ENCODE measurements at regions not wholly inside any gene's neighbourhood (a gene's known extent, or its start where the extent isn't known, plus 50 kb on each side); places are given as distances from the start of the nearest gene placed in this dataset.

GRCh38 chr11:127491589-127491988 lies 491.0 kb upstream of the KIRREL3 start:
- Mint-ChIP-seq H3K27me3 (ENCODE audit: insufficient read depth, low read depth, poor library complexity) (no peaks in the 10 kb centered on the region), H3K27ac (no peak overlapping the region)

More at GRCh38 chr11:127491589-127491988, 491.0 kb upstream of the KIRREL3 start:
- Mint-ChIP-seq H3K9me3 (peaks cover 18% of the 10 kb centered on the region), H3K36me3 (ENCODE audit: low read depth) (peaks cover 8% of the 10 kb centered on the region; the same call in 2 of the 3 replicates), H3K4me3 (no peak overlapping the region), H3K4me1 (no peaks in the 10 kb centered on the region)
- Histone ChIP-seq H3K27me3 (ENCODE audit: insufficient read depth) (no peaks in the 10 kb centered on the region), H4K20me1 (replicated peaks; ENCODE audit: insufficient read depth) (no peaks in the 10 kb centered on the region), H3K4me1 (ENCODE audit: insufficient read depth) (no peaks in the 10 kb centered on the region), H3K9me2 (ENCODE audit: insufficient read depth) (0 out of 2 replicates have a peak, but pooled peaks cover 9% of the 10 kb centered on the region), H3K36me3 (ENCODE audit: insufficient read depth) (no peaks in the 10 kb centered on the region), H3K4me2 (no peak overlapping the region), H3K27ac (ENCODE audit: low read depth) (no peak overlapping the region), H3K79me2 (replicated peaks; ENCODE audit: insufficient read depth) (no peaks in the 10 kb centered on the region), H3F3A (replicated peaks; ENCODE audit: low read depth) (no peaks in the 10 kb centered on the region), H3K4me3 (no peak overlapping the region), H2AFZ (no peak overlapping the region)
- TF ChIP-seq EZH2 (IDR thresholded peaks at IDR 0.05; ENCODE audit: low read depth, unreplicated experiment) (no peak), ETS1 (IDR thresholded peaks at IDR 0.05) (no peak), ZNF462 (CRISPR knock-in tag; IDR thresholded peaks at IDR 0.05) (no peak), REST (IDR thresholded peaks at IDR 0.05; ENCODE audit: unreplicated experiment) (no peak), STAT1 (IDR thresholded peaks at IDR 0.05; ENCODE audit: unreplicated experiment) (no peak), JUNB (IDR thresholded peaks at IDR 0.05; ENCODE audit: unreplicated experiment) (no peak), EZH2phosphoT487 (IDR thresholded peaks at IDR 0.05; ENCODE audit: unreplicated experiment) (no peak), ZNF331 (CRISPR knock-in tag; IDR thresholded peaks at IDR 0.05; ENCODE audit: low read depth) (no peak), ZNF114 (CRISPR knock-in tag; IDR thresholded peaks at IDR 0.05) (no peak), CREB1 (CRISPR knock-in tag; IDR thresholded peaks at IDR 0.05; ENCODE audit: low read depth) (no peak), CTCF (conservative IDR thresholded peaks at IDR 0.05; ENCODE audit: low read depth in 2 of 2) (no peak), NANOG (IDR thresholded peaks at IDR 0.05; ENCODE audit: borderline replicate concordance) (no peak), POLR2AphosphoS5 (IDR thresholded peaks at IDR 0.05; ENCODE audit: low read depth) (no peak)
- DNase-seq (ENCODE audit: low spot score) = no peak
- no peak for ATAC-seq

All from GM23338 (cell line).